Neuron (in vitro differentiated cells): ENCODE measurements at regions not wholly inside any gene's neighbourhood (a gene's known extent, or its start where the extent isn't known, plus 50 kb on each side); places are given as distances from the start of the nearest gene placed in this dataset.

ENCODE experiments used
- H2AFZ ChIP-seq: one replicate; pipeline ENCODE4 v1.6.1; 2013; ENCODE audit warnings: low read depth, mild to moderate bottlenecking, inconsistent platforms, low read length, moderate library complexity
- H3K27me3 ChIP-seq: one replicate; pipeline ENCODE4 v1.6.1; 2013; ENCODE audit warnings: low read length; ENCODE audit not compliant: insufficient read depth
- H3K36me3 ChIP-seq: one replicate; pipeline ENCODE4 v1.6.1; 2013; ENCODE audit warnings: low read length; ENCODE audit not compliant: insufficient read depth
- H3K4me1 ChIP-seq: one replicate; pipeline ENCODE4 v1.6.1; 2013; ENCODE audit warnings: low read length; ENCODE audit not compliant: insufficient read depth
- H3K4me3 ChIP-seq: 2 replicates; pipeline ENCODE4 v1.5.1; 2013; ENCODE audit warnings: mild to moderate bottlenecking, low read length, moderate library complexity
- H3K9me3 ChIP-seq: one replicate; pipeline ENCODE4 v1.6.1; 2013; ENCODE audit warnings: low read length

- Histone ChIP-seq H3K4me1 (no peaks in the 10 kb centered on the region), H3K9me3 (no peaks in the 10 kb centered on the region), H3K4me3 (no peak overlapping the region), H3K27me3 (no peaks in the 10 kb centered on the region), H2AFZ (no peak overlapping the region), H3K36me3 (no peaks in the 10 kb centered on the region)
Observed at GRCh38 chr7:85239109-85239508, 52.3 kb upstream of the SEMA3D start.

- Histone ChIP-seq H3K27me3 (no peaks in the 10 kb centered on the region), H3K4me1 (no peaks in the 10 kb centered on the region), H3K4me3 (no peak overlapping the region), H3K9me3 (no peaks in the 10 kb centered on the region), H3K36me3 (no peaks in the 10 kb centered on the region), H2AFZ (no peak overlapping the region)
Observed at GRCh38 chr7:85237721-85238120, 50.9 kb upstream of the SEMA3D start.
